ENCODE measurements at regions not wholly inside any gene's neighbourhood (a gene's known extent, or its start where the extent isn't known, plus 50 kb on each side); places are given as distances from the start of the nearest gene placed in this dataset.

GRCh38 chr20:58043236-58044140, 185.0 kb downstream of the ANKRD60 start:
- H3K27me3 Mint-ChIP-seq (ENCODE audit: low read depth), result peaks cover 32% of the 10 kb centered on the region
- H3K36me3 Mint-ChIP-seq (ENCODE audit: low read depth), result no peaks in the 10 kb centered on the region
- H3K27ac Mint-ChIP-seq, result peak overlapping the region in 1 of 3 experiments; percentile 17
- no peak overlapping the region for H3K4me3 Mint-ChIP-seq
- TF ChIP-seq CTCF (IDR thresholded peaks at IDR 0.05; ENCODE audit: unreplicated experiment in 3 of 3), result no peak
- H3K9me3 Mint-ChIP-seq, result no peaks in the 10 kb centered on the region
- H3K4me1 Mint-ChIP-seq, result peaks cover 69% of the 10 kb centered on the region

GRCh38 chr20:58042591-58042990, 185.9 kb downstream of the ANKRD60 start:
- Mint-ChIP-seq H3K36me3 (ENCODE audit: low read depth) (no peaks in the 10 kb centered on the region), H3K4me1 (peaks cover 63% of the 10 kb centered on the region), H3K27me3 (ENCODE audit: low read depth) (peaks cover 39% of the 10 kb centered on the region), H3K9me3 (no peaks in the 10 kb centered on the region), H3K27ac (peak overlapping the region in 2 of 3 experiments; percentile 4 to 79), H3K4me3 (no peak overlapping the region)
- no peak for TF ChIP-seq CTCF (IDR thresholded peaks at IDR 0.05; ENCODE audit: unreplicated experiment in 3 of 3)

- H3K27ac Mint-ChIP-seq, result peak overlapping the region in 1 of 3 experiments; percentile 11
- H3K9me3 Mint-ChIP-seq, result no peaks in the 10 kb centered on the region
- no peak overlapping the region for H3K4me3 Mint-ChIP-seq
- H3K4me1 Mint-ChIP-seq, result peaks cover 48% of the 10 kb centered on the region
- H3K36me3 Mint-ChIP-seq (ENCODE audit: low read depth), result no peaks in the 10 kb centered on the region
- peaks cover 38% of the 10 kb centered on the region for H3K27me3 Mint-ChIP-seq (ENCODE audit: low read depth)
- TF ChIP-seq CTCF (IDR thresholded peaks at IDR 0.05; ENCODE audit: unreplicated experiment in 3 of 3), result no peak
These were observed 187.8 kb downstream of the ANKRD60 start for GRCh38 chr20:58040447-58041290.

GRCh38 chr20:58039274-58040092, 189.0 kb downstream of the ANKRD60 start:
- Mint-ChIP-seq H3K27ac (peak overlapping the region in 2 of 3 experiments; percentile 51 to 61), H3K4me3 (no peak overlapping the region), H3K27me3 (ENCODE audit: low read depth) (peaks cover 37% of the 10 kb centered on the region), H3K4me1 (peaks cover 40% of the 10 kb centered on the region), H3K36me3 (ENCODE audit: low read depth) (no peaks in the 10 kb centered on the region), H3K9me3 (no peaks in the 10 kb centered on the region)
- no peak for TF ChIP-seq CTCF (IDR thresholded peaks at IDR 0.05; ENCODE audit: unreplicated experiment in 3 of 3)

GRCh38 chr20:58038123-58038654, 190.3 kb downstream of the ANKRD60 start:
- H3K9me3 Mint-ChIP-seq, result peaks cover 4% of the 10 kb centered on the region
- peaks cover 28% of the 10 kb centered on the region for H3K27me3 Mint-ChIP-seq (ENCODE audit: low read depth)
- no peak for TF ChIP-seq CTCF (IDR thresholded peaks at IDR 0.05; ENCODE audit: unreplicated experiment in 3 of 3)
- no peaks in the 10 kb centered on the region for H3K36me3 Mint-ChIP-seq (ENCODE audit: low read depth)
- H3K4me1 Mint-ChIP-seq, result peaks cover 28% of the 10 kb centered on the region
- no peak overlapping the region for H3K4me3 Mint-ChIP-seq
- H3K27ac Mint-ChIP-seq, result no peak overlapping the region
